Lower lobe of right lung (tissue), 2 donors: ENCODE measurements at regions not wholly inside any gene's neighbourhood (a gene's known extent, or its start where the extent isn't known, plus 50 kb on each side); places are given as distances from the start of the nearest gene placed in this dataset.

ENCODE experiments used
- ATAC-seq, 2 donors: fragments of 200-7000 bp; cut with Tn5 transposase; one replicate each; pipeline ENCODE4 v1.9.1; 2020 to 2022; ENCODE audit warnings: mild to moderate bottlenecking in 2 of 2, moderate library complexity in 2 of 2
- DNase-seq: peaks from one replicate; pipeline ENCODE4 v3.0.0-alpha.2; 2020
- H3K27ac ChIP-seq: fragments of 200-600 bp; one replicate; pipeline ENCODE4 v1.8.0; 2022
- H3K27me3 ChIP-seq: fragments of 200-600 bp; one replicate; pipeline ENCODE4 v1.8.0; 2022; ENCODE audit warnings: low read depth
- H3K36me3 ChIP-seq: fragments of 200-600 bp; one replicate; pipeline ENCODE4 v1.8.0; 2022; ENCODE audit warnings: mild to moderate bottlenecking
- H3K4me1 ChIP-seq: fragments of 200-600 bp; one replicate; pipeline ENCODE4 v1.8.0; 2022
- H3K4me3 ChIP-seq: fragments of 200-600 bp; one replicate; pipeline ENCODE4 v1.8.0; 2022; ENCODE audit warnings: mild to moderate bottlenecking
- H3K9me3 ChIP-seq: fragments of 200-600 bp; one replicate; pipeline ENCODE4 v1.8.0; 2022
- CTCF ChIP-seq: fragments of 200-600 bp; IDR thresholded peaks from one replicate; pipeline ENCODE4 v1.8.0; 2022; ENCODE audit warnings: antibody characterized with exemption, mild to moderate bottlenecking
- intact Hi-C: fragments of 100-400 bp; cut with DNase I; formaldehyde crosslinking; loops from one replicate; pipeline ENCODE4 v1.11.0; 2022
- donor health status: DM: no; HTN: yes; CAD: no; lungs with severe emphysema.

- H3K4me3 ChIP-seq, result no peak overlapping the region
- no peaks in the 10 kb centered on the region for H3K27me3 ChIP-seq
- no peak overlapping the region for H3K27ac ChIP-seq
- intact Hi-C loops, result no loop called here
- H3K9me3 ChIP-seq, result no peaks in the 10 kb centered on the region
- ATAC-seq (no peak), DNase-seq (no peak)
- H3K4me1 ChIP-seq, result no peaks in the 10 kb centered on the region
- no peaks in the 10 kb centered on the region for H3K36me3 ChIP-seq
- TF ChIP-seq CTCF, result no peak
These were observed 566.4 kb upstream of the SGO1 start for GRCh38 chr3:20752416-20752815.

- ATAC-seq (no peak), DNase-seq (no peak)
- intact Hi-C loops, result no loop called here
- H3K27ac ChIP-seq, result no peak overlapping the region
- H3K27me3 ChIP-seq, result no peaks in the 10 kb centered on the region
- H3K36me3 ChIP-seq, result no peaks in the 10 kb centered on the region
- no peak overlapping the region for H3K4me3 ChIP-seq
- H3K4me1 ChIP-seq, result no peaks in the 10 kb centered on the region
- TF ChIP-seq CTCF, result no peak
- no peaks in the 10 kb centered on the region for H3K9me3 ChIP-seq
These were observed 565.3 kb upstream of the SGO1 start for GRCh38 chr3:20751296-20751695.

- no peaks in the 10 kb centered on the region for H3K9me3 ChIP-seq
- no peak for TF ChIP-seq CTCF
- ATAC-seq, result no peak
- H3K27me3 ChIP-seq, result no peaks in the 10 kb centered on the region
- H3K36me3 ChIP-seq, result no peaks in the 10 kb centered on the region
- no peaks in the 10 kb centered on the region for H3K4me1 ChIP-seq
- no peak for DNase-seq
- no peak overlapping the region for H3K27ac ChIP-seq
- H3K4me3 ChIP-seq, result no peak overlapping the region
- intact Hi-C loops, result no loop called here
These were observed 561.7 kb upstream of the SGO1 start for GRCh38 chr3:20747741-20748140.

- DNase-seq (no peak), ATAC-seq (no peak)
- no peaks in the 10 kb centered on the region for H3K36me3 ChIP-seq
- H3K9me3 ChIP-seq, result no peaks in the 10 kb centered on the region
- H3K27me3 ChIP-seq, result no peaks in the 10 kb centered on the region
- TF ChIP-seq CTCF, result no peak
- no peaks in the 10 kb centered on the region for H3K4me1 ChIP-seq
- intact Hi-C loops, result no loop called here
- no peak overlapping the region for H3K4me3 ChIP-seq
- no peak overlapping the region for H3K27ac ChIP-seq
These were observed 557.7 kb upstream of the SGO1 start for GRCh38 chr3:20743553-20744321.

- no peak for ATAC-seq
- intact Hi-C loops, result no loop called here
- no peaks in the 10 kb centered on the region for H3K4me1 ChIP-seq
These were observed 557.0 kb upstream of the SGO1 start for GRCh38 chr3:20742903-20743552.

More at GRCh38 chr3:20742903-20743552, 557.0 kb upstream of the SGO1 start:
- TF ChIP-seq CTCF, result no peak
- no peak for DNase-seq
- Histone ChIP-seq H3K9me3 (no peaks in the 10 kb centered on the region), H3K27me3 (no peaks in the 10 kb centered on the region), H3K27ac (no peak overlapping the region), H3K4me3 (no peak overlapping the region), H3K36me3 (no peaks in the 10 kb centered on the region)
